SK-N-SH treated with all-trans-retinoic acid at 6 μM for 48 hours (cell line): ENCODE measurements at regions not wholly inside any gene's neighbourhood (a gene's known extent, or its start where the extent isn't known, plus 50 kb on each side); places are given as distances from the start of the nearest gene placed in this dataset.

Source experiments
- GLIS3 ChIP-seq: fragments of 250-450 bp; sonication (Bioruptor Pico); IDR thresholded peaks from 2 replicates; pipeline ENCODE4 v1.5.0; 2020; ENCODE audit warnings: mild to moderate bottlenecking, moderate library complexity
- RARB ChIP-seq: fragments of 250-450 bp; sonication (Bioruptor Pico); IDR thresholded peaks from 2 replicates; pipeline ENCODE4 v1.8.0; 2021; ENCODE audit warnings: mild to moderate bottlenecking, moderate library complexity
- SNAI2 ChIP-seq: fragments of 250-450 bp; sonication (Bioruptor Pico); IDR thresholded peaks from 2 replicates; pipeline ENCODE4 v1.5.0; 2020; ENCODE audit warnings: mild to moderate bottlenecking, moderate library complexity
- ZC3H10 ChIP-seq: fragments of 250-450 bp; sonication (Bioruptor Pico); IDR thresholded peaks from 2 replicates; pipeline ENCODE4 v1.5.1; 2021; ENCODE audit warnings: mild to moderate bottlenecking, moderate library complexity
- ZFP3 ChIP-seq: fragments of 250-450 bp; sonication (Bioruptor Pico); IDR thresholded peaks from 2 replicates; pipeline ENCODE4 v1.5.0; 2020; ENCODE audit warnings: mild to moderate bottlenecking, moderate library complexity
- TF ChIP-seq, protein P1 (sequence below): fragments of 250-450 bp; sonication (Bioruptor Pico); IDR thresholded peaks from 2 replicates; pipeline ENCODE4 v1.8.0; 2020; ENCODE audit warnings: mild to moderate bottlenecking, moderate library complexity, borderline replicate concordance

DNA sequence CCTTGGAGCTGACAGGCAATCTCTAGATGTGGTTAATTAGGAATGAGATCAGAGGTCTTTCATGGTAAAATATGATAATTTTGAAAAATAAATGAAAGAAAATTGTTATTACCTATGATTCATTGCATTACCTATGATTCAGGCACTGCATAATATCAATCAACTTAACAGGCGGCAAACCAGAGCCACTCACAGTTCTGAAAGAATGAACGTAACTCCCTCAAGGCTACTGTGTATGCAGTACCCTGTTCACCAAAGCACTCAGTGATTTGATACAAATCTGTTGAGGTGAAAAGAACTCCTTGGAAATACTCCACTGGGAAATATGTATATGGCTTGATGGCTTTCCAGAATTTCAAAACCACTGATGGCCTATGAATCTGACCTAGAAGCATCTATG, 398.9 kb downstream of the ACTL7B start:
- TF ChIP-seq GLIS3 (CRISPR knock-in tag) = no peak
- TF ChIP-seq ZFP3 (CRISPR knock-in tag) = no peak
- TF ChIP-seq, protein P1, sequence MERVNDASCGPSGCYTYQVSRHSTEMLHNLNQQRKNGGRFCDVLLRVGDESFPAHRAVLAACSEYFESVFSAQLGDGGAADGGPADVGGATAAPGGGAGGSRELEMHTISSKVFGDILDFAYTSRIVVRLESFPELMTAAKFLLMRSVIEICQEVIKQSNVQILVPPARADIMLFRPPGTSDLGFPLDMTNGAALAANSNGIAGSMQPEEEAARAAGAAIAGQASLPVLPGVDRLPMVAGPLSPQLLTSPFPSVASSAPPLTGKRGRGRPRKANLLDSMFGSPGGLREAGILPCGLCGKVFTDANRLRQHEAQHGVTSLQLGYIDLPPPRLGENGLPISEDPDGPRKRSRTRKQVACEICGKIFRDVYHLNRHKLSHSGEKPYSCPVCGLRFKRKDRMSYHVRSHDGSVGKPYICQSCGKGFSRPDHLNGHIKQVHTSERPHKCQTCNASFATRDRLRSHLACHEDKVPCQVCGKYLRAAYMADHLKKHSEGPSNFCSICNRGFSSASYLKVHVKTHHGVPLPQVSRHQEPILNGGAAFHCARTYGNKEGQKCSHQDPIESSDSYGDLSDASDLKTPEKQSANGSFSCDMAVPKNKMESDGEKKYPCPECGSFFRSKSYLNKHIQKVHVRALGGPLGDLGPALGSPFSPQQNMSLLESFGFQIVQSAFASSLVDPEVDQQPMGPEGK (CRISPR knock-in tag) = no peak
- no peak for TF ChIP-seq SNAI2 (CRISPR knock-in tag)
- no peak for TF ChIP-seq ZC3H10 (CRISPR knock-in tag)
- no peak for TF ChIP-seq RARB (CRISPR knock-in tag)
